Stimulated activated CD4-positive, alpha-beta T cell treated with anti-CD3 and anti-CD28 coated beads, Interleukin-1b, Interleukin-23, amount 100 ng/mL, for 1 hour (primary cell): ENCODE measurements at regions not wholly inside any gene's neighbourhood (a gene's known extent, or its start where the extent isn't known, plus 50 kb on each side); places are given as distances from the start of the nearest gene placed in this dataset.

ENCODE experiments used
- DNase-seq, 2 donors: peaks; one replicate each; pipeline ENCODE4 v3.0.0-alpha.2; 2020; ENCODE audit warnings: low read depth in 2 of 2

DNA sequence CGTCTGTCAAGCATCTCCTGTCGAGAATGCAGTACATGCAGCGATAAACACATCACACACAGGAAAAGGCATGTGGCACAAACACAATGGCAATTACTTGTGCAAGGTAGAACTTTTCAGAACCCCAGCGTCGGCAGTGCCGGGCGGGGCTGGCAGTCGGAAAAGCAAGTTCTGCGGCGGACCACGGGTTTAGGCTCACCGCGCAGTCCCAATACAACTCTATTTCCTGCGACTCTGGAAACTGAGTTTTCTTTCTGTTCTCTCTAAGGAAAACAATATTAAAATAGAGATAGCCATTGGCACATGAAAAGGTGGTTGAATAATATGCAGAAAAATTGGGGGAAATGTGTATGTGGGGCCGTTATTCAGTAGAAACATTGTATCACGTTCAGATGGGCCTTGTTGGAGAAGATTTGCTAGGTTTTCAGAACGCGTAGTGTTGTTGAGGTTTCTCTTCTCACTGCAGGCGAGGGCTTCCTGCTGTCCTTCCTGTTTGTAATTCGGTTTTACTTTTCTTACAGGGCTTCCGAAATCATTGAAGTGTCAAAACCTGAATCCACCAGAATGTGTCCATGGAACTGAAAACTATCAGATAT lies 369.5 kb downstream of the THBS2 start:
- no peak for DNase-seq

- DNase-seq, result no peak
Observed at GRCh38 chr6:168883410-168884049, 370.1 kb downstream of the THBS2 start.

GRCh38 chr6:168880271-168880670 lies 373.4 kb downstream of the THBS2 start:
- DNase-seq, result no peak

- no peak for DNase-seq
Observed at GRCh38 chr6:168877821-168878282, 375.8 kb downstream of the THBS2 start.

- DNase-seq, result no peak
Observed at GRCh38 chr6:168876956-168877355, 376.7 kb downstream of the THBS2 start.

DNA sequence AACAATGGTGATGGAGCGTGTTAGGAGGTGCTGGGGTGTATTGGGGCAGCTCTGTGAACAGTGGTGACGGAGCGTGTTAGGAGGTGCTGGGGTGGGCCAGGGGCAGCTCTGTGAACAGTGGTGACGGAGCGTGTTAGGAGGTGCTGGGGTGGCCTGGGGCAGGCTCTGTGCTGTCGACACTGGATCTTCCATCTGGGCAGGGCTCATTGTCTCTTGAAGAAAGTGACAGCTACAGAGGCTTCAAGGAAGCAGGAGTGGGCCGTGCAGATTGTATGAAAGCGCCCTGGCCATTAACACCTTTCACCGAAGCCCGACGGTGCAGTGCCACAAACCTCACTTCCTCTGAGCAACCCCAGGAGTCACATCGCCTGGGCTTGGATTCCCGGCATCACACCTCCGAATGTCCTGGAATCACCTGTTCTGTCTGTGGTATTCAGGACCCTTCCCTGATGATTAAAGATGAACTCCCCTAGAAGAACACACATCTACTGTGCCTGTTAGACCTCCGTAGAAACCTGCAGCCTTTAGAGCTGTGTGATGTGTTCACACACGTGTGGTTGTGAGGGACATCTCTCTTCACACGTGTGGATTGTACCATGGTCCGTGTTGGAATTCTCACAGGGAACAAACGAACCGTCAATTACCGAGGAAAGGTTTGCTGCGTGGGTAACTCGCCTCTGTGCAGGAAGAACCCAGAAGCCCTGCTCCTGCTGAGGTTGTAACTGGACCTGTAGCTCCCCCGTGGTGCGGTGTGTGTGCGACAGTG lies 377.7 kb downstream of the THBS2 start:
- no peak for DNase-seq

- no peak for DNase-seq
Observed at GRCh38 chr6:168874637-168875036, 379.0 kb downstream of the THBS2 start.

- no peak for DNase-seq
Observed at GRCh38 chr6:168873278-168874190, 380.1 kb downstream of the THBS2 start.

DNA sequence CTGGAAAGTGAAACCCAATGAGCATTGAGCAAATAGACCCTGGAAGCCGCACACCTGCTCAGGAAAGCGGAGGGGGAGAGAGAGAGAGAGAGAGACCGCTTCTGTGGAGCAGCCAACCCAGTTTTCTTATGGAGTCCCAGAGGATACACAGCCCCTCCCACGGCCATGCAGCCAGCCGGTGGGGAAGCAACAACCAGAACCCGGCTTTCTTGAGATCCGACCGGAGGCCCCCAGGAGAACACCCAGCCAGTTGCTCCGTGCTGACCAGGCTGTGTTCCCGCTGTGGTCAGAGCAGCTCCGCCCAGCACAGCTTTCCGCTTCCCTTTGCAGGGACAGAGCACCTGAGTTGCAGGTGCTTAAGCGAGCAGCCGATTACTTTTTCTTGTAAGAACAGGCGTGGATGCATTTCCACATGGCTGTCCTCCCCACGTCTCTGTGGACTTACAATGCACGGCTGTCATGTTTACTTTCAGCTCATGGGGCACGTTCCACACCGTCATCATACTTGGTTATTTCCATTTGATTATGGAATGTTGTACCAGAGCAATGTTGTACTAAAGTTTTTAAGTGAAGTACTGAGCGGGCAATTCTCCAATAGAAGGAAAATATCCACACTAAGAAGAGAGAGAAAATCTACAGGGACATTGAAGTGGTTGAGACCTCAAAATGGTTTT lies 381.9 kb downstream of the THBS2 start:
- DNase-seq, result no peak

DNA sequence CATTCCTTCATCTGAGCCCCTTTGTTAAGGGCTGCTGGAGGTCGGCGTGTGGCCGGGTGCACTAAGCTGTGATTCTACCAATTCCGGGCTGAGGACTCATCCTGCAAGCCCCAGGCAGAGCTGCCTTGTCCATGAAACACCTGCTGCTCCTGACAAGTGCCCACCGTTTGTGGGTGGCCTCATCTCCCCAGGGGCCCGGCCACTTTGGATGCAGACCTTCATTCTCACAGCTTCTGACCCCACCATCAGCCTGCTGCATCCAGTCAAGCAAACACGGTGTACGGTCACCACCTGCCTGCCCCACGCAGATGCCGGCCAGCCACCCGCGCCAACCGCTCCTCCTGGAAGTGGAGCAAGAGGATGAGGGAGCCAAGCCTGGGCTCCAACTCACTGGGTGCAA lies 382.7 kb downstream of the THBS2 start:
- DNase-seq, result no peak

- no peak for DNase-seq
Observed at GRCh38 chr6:168867247-168868102, 386.2 kb downstream of the THBS2 start.

DNA sequence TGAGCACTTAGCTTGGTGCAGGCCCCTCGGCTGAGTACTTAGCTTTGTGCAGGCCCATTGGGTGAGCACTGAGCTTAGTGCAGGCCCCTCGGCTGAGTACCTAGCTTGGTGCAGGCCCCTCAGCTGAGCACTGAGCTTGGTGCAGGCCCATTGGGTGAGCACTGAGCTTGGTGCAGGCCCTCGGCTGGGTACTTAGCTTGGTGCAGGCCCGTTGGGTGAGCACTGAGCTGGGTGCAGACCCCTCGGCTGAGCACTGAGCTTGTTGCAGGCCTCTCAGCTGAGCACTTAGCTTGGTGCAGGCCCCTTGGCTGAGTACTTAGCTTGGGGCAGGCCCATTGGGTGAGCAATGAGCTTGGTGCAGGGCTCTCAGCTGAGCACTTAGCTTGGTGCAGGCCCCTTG lies 387.1 kb downstream of the THBS2 start:
- no peak for DNase-seq

- no peak for DNase-seq
Observed at GRCh38 chr6:168865522-168865921, 388.1 kb downstream of the THBS2 start.

DNA sequence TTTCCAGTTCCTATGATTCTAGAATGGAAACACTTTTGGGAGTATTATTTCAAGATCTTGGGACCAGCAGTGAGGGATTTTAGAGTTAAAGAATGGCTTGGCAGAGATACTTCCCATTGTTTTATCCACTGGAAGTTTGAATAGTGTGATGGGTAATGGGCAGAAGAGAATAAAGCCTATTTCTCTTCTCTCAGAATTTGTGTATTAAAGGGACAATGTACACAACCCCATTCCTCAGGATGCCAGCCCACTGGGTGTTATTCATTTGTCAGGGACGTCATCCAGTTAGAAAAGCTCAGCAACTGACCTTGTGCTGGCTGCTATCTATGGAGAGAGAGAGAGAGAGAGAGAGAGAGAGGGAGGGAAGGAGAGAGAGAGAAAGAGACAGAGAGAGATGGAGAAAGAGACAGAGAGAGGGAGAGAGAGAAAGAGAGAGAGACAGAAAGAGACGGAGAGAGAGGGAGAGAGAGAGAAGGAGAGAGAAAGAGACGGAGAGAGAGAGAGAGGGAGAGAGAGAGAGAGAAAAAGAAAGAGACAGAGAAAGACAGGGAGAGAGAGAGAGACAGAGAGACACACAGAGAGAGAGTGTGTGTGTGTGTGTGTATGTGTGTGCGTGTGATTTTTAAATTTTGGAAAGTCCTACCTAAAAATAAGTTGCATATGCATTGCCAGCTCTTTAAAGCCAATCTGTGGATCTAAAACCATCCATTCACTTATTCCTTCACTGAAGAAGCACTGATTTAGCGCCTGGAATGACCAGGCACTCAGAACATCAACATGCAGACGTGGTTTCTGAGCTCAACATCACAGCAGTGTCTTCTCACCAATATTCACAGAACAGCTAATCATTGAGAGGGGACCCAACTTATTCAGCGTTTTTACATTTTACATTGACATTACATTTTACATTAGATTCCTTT lies 388.8 kb downstream of the THBS2 start:
- DNase-seq, result no peak

GRCh38 chr6:168863467-168863866 lies 390.2 kb downstream of the THBS2 start:
- no peak for DNase-seq

GRCh38 chr6:168862346-168862980 lies 391.2 kb downstream of the THBS2 start:
- no peak for DNase-seq

DNA sequence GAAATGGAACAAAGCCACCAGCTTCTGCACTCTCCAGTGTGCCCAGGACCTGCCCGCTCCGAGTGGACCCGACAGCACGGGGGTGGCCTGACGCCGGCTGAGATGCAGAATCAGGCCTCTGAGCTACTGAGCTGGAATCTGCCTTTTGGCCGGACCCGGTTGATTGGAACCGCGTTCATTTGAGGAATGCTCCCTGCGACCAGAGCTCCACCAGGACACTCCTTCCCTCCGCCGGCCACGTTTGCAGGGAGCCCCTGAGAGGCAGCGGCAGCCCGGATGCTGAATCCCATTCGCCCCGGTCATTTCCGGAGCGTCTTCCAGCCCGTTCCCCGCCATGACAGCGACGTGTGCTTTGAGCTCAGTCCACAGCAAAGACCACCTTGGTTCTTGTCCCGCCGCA lies 392.7 kb downstream of the THBS2 start:
- DNase-seq, result no peak

DNA sequence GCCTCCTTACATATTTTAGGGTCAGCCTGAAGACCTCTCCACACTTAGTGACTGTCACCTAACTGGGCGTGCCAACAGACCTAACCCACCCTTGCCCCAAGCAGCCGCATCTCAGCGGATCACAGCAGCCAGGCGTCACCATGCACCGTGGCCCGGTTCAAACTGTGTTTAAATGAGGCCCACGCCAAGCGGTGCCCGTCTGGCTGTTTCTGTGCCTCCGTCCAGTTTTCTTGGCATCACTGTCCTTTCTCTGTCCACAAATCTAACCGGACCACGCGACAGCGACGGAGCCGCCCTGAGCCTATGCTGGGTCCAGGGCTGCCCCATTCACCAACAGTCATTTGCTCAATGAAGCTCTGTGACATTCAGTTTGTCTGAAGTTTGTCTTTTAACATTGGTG lies 393.3 kb downstream of the THBS2 start:
- no peak for DNase-seq

GRCh38 chr6:168858926-168859325 lies 394.7 kb downstream of the THBS2 start:
- DNase-seq, result no peak
